Hypothalamus (tissue), 51 donors: ENCODE measurements at regions not wholly inside any gene's neighbourhood (a gene's known extent, or its start where the extent isn't known, plus 50 kb on each side); places are given as distances from the start of the nearest gene placed in this dataset.
"Not testable (repeated sequence)": the region's sequence is repeated elsewhere in the genome, so short reads cannot be mapped to it uniquely, and the experiment has no call there.

Source experiments
- DNase-seq, 51 donors: peaks; one replicate each; lab custom pipeline; 2025; lab: John Stamatoyannopoulos, UW

- DNase-seq = no peak
These were observed 51.1 kb upstream of the JADE1 start for GRCh38 chr4:128758314-128758922.

- peak in 14 of 51 donors; percentile 1 to 28 (median 6) for DNase-seq
These were observed 51.8 kb upstream of the JADE1 start for GRCh38 chr4:128757712-128758111.

GRCh38 chr4:128751354-128751753, 58.1 kb upstream of the JADE1 start:
- no peak for DNase-seq

- not testable (repeated sequence) for DNase-seq
These were observed 67.8 kb upstream of the JADE1 start for GRCh38 chr4:128741748-128742147.

- no peak for DNase-seq
These were observed 72.4 kb upstream of the JADE1 start for GRCh38 chr4:128737098-128737513.

- DNase-seq = no peak
These were observed 73.8 kb upstream of the JADE1 start for GRCh38 chr4:128735714-128736113.

GRCh38 chr4:128728190-128728589, 81.3 kb upstream of the JADE1 start:
- no peak for DNase-seq

GRCh38 chr4:128727658-128728057, 81.8 kb upstream of the JADE1 start:
- no peak for DNase-seq

GRCh38 chr4:128725405-128726055, 84.0 kb upstream of the JADE1 start:
- DNase-seq = no peak

GRCh38 chr4:128722911-128723310, 86.6 kb upstream of the JADE1 start:
- DNase-seq = no peak

- DNase-seq = no peak
These were observed 87.6 kb upstream of the JADE1 start for GRCh38 chr4:128721896-128722295.

- DNase-seq = no peak
These were observed 89.2 kb upstream of the JADE1 start for GRCh38 chr4:128720270-128720669.

GRCh38 chr4:128718768-128719167, 90.7 kb upstream of the JADE1 start:
- no peak for DNase-seq

GRCh38 chr4:128716338-128716737, 93.2 kb upstream of the JADE1 start:
- DNase-seq = peak in 6 of 51 donors; percentile 1 to 23 (median 8)

GRCh38 chr4:128715616-128716015, 93.9 kb upstream of the JADE1 start:
- DNase-seq = no peak

- DNase-seq = no peak
These were observed 98.1 kb upstream of the JADE1 start for GRCh38 chr4:128711361-128711760.

- no peak for DNase-seq
These were observed 100.2 kb upstream of the JADE1 start for GRCh38 chr4:128709268-128709667.

GRCh38 chr4:128707864-128708263, 101.6 kb upstream of the JADE1 start:
- DNase-seq = no peak

- DNase-seq = no peak
These were observed 105.6 kb upstream of the JADE1 start for GRCh38 chr4:128703948-128704347.

- no peak for DNase-seq
These were observed 108.7 kb upstream of the JADE1 start for GRCh38 chr4:128700659-128701350.

- DNase-seq = no peak
These were observed 111.1 kb upstream of the JADE1 start for GRCh38 chr4:128698386-128698785.

GRCh38 chr4:128697323-128697722, 112.2 kb upstream of the JADE1 start:
- no peak for DNase-seq
